ENCODE measurements at regions not wholly inside any gene's neighbourhood (a gene's known extent, or its start where the extent isn't known, plus 50 kb on each side); places are given as distances from the start of the nearest gene placed in this dataset.

GRCh38 chr10:44196008-44196320 is 188.9 kb downstream of the CXCL12 start:
- Mint-ChIP-seq H3K4me3 (no peak overlapping the region), H3K36me3 (ENCODE audit: low read depth) (no peaks in the 10 kb centered on the region), H3K27ac (no peak overlapping the region), H3K4me1 (ENCODE audit: low read depth) (no peaks in the 10 kb centered on the region), H3K9me3 (ENCODE audit: insufficient read depth) (no peaks in the 10 kb centered on the region), H3K27me3 (ENCODE audit: low read depth) (no peaks in the 10 kb centered on the region)
- POLR2A ChIA-PET = no interaction called here
- CTCF ChIA-PET = no interaction called here
- ATAC-seq (no peak), DNase-seq (no peak)

GRCh38 chr10:44195112-44196007 is 189.5 kb downstream of the CXCL12 start:
- CTCF ChIA-PET = no interaction called here
- no peaks in the 10 kb centered on the region for H3K4me1 Mint-ChIP-seq (ENCODE audit: low read depth)
- H3K4me3 Mint-ChIP-seq = no peak overlapping the region
- ATAC-seq (no peak), DNase-seq (peak; percentile 9)
- H3K27ac Mint-ChIP-seq = no peak overlapping the region
- H3K27me3 Mint-ChIP-seq (ENCODE audit: low read depth) = no peaks in the 10 kb centered on the region
- POLR2A ChIA-PET = no interaction called here
- no peaks in the 10 kb centered on the region for H3K9me3 Mint-ChIP-seq (ENCODE audit: insufficient read depth)
- H3K36me3 Mint-ChIP-seq (ENCODE audit: low read depth) = no peaks in the 10 kb centered on the region

- Mint-ChIP-seq H3K27ac (no peak overlapping the region), H3K9me3 (ENCODE audit: insufficient read depth) (no peaks in the 10 kb centered on the region), H3K27me3 (ENCODE audit: low read depth) (no peaks in the 10 kb centered on the region), H3K4me3 (no peak overlapping the region), H3K36me3 (ENCODE audit: low read depth) (no peaks in the 10 kb centered on the region), H3K4me1 (ENCODE audit: low read depth) (no peaks in the 10 kb centered on the region)
- DNase-seq = peak; percentile 7
- ChIA-PET CTCF (no interaction called here), POLR2A (no interaction called here)
- ATAC-seq = no peak
Observed at GRCh38 chr10:44194435-44194834, 190.5 kb downstream of the CXCL12 start.

DNA sequence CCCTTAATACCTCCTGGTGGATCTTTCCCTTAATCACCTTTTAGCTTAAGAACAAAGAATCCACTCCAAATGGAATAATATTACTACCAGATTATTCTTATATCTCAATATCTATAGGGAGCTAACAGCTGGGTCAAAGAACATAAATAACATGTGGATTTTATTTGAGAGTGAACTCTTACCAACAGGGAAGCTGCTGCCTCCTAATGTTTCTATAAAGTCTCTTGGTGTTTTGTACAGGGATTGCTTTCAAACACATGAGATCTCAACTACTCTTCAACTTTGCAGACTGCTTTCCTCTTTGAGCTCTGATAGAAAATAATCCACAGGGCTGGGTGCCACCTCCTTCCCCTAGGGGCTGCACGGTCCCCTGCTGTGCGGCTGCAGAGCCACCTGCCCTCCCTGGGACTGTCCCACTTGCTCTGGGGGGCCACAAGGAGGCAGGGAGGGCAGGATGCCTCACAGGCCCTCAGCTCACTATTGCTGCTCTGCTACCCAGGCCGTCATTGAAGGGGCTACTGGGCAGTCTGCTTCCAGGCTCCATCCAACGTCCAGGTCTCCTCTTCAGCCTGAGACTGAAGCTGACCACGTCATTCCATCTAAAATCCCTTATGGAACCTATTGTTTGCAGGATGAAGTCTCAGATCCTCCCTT is 191.2 kb downstream of the CXCL12 start:
- ATAC-seq = no peak
- H3K36me3 Mint-ChIP-seq (ENCODE audit: low read depth) = no peaks in the 10 kb centered on the region

DNA sequence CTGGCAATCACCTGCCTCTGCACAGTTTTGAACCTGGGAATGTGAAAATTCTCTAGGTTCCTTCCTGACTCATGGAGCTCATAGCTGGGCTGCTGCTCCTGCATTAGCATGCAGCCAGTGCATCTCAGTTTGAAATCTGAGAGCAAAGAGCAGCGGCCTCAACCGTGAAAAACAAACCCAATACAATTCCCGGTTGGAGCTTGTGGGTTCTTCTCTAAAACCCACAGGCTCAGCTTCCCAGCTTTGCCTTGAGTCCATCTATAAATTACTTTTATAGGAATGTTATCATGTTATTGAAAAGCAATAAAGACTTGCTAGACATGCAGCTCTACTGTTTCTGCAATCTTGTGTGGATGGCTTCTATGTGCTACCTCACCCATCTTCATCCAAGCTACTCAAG is 191.7 kb downstream of the CXCL12 start:
- no peak overlapping the region for H3K27ac Mint-ChIP-seq
- POLR2A ChIA-PET = no interaction called here
- H3K27me3 Mint-ChIP-seq (ENCODE audit: low read depth) = no peaks in the 10 kb centered on the region
- no peak for ATAC-seq
- no peaks in the 10 kb centered on the region for H3K4me1 Mint-ChIP-seq (ENCODE audit: low read depth)
- DNase-seq = no peak
- no peaks in the 10 kb centered on the region for H3K9me3 Mint-ChIP-seq (ENCODE audit: insufficient read depth)
- no peak overlapping the region for H3K4me3 Mint-ChIP-seq
- no peaks in the 10 kb centered on the region for H3K36me3 Mint-ChIP-seq (ENCODE audit: low read depth)
- CTCF ChIA-PET = no interaction called here

More for the DNA sequence above, 191.2 kb downstream of the CXCL12 start:
- DNase-seq = peak; percentile 4
- Mint-ChIP-seq H3K4me3 (no peak overlapping the region), H3K27me3 (ENCODE audit: low read depth) (no peaks in the 10 kb centered on the region), H3K9me3 (ENCODE audit: insufficient read depth) (no peaks in the 10 kb centered on the region), H3K27ac (no peak overlapping the region), H3K4me1 (ENCODE audit: low read depth) (no peaks in the 10 kb centered on the region)
- CTCF ChIA-PET = no interaction called here
- POLR2A ChIA-PET = no interaction called here

DNA sequence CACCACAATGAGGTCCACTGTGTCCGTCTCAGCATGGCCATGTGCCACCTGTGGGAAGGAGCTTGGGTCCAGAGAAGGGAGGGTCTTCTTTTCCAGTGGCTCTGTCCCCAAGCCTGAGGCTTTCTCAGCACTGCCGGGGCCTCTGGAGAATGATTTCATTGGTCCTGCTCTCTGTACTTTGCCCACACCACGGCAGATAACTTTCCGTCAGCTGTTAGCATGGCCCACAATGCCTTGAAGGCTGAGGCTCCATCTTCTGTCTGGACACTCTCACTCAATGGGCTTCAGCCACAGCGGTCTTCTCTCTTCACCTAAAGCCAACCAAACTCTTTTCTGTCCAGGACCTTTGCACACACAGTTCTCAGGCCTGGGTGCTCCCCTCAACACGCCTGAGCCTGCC is 192.5 kb downstream of the CXCL12 start:
- H3K36me3 Mint-ChIP-seq (ENCODE audit: low read depth) = no peaks in the 10 kb centered on the region
- ATAC-seq = no peak
- H3K4me1 Mint-ChIP-seq (ENCODE audit: low read depth) = no peaks in the 10 kb centered on the region
- H3K9me3 Mint-ChIP-seq (ENCODE audit: insufficient read depth) = no peaks in the 10 kb centered on the region
- no peak overlapping the region for H3K4me3 Mint-ChIP-seq
- DNase-seq = no peak
- no peaks in the 10 kb centered on the region for H3K27me3 Mint-ChIP-seq (ENCODE audit: low read depth)
- CTCF ChIA-PET = no interaction called here
- H3K27ac Mint-ChIP-seq = no peak overlapping the region
- POLR2A ChIA-PET = no interaction called here

DNA sequence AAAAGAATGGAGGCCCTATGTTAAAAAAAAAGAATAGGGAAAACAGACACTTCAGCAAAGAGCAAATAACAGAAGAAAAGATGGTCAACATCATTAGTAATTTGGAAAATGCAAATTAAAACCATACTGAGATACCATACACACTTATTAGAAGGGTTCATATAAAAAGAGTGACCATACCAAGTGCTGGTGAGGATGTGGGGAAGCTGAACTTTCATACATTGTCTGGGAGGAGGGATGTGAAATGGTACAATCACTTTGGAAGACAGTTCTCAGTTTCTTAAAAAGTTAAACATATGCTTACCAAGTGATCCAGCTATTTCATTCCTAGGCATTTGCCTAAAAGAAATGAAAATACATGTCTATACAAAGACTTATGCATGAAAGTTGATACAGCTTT is 194.4 kb downstream of the CXCL12 start:
- Mint-ChIP-seq H3K27ac (no peak overlapping the region), H3K4me3 (no peak overlapping the region), H3K36me3 (ENCODE audit: low read depth) (no peaks in the 10 kb centered on the region), H3K27me3 (ENCODE audit: low read depth) (no peaks in the 10 kb centered on the region), H3K9me3 (ENCODE audit: insufficient read depth) (no peaks in the 10 kb centered on the region), H3K4me1 (ENCODE audit: low read depth) (no peaks in the 10 kb centered on the region)
- CTCF ChIA-PET = no interaction called here
- ATAC-seq (no peak), DNase-seq (no peak)
- POLR2A ChIA-PET = no interaction called here

GRCh38 chr10:44186821-44187220 is 198.1 kb downstream of the CXCL12 start:
- H3K9me3 Mint-ChIP-seq (ENCODE audit: insufficient read depth) = no peaks in the 10 kb centered on the region
- H3K36me3 Mint-ChIP-seq (ENCODE audit: low read depth) = no peaks in the 10 kb centered on the region
- H3K4me1 Mint-ChIP-seq (ENCODE audit: low read depth) = no peaks in the 10 kb centered on the region

DNA sequence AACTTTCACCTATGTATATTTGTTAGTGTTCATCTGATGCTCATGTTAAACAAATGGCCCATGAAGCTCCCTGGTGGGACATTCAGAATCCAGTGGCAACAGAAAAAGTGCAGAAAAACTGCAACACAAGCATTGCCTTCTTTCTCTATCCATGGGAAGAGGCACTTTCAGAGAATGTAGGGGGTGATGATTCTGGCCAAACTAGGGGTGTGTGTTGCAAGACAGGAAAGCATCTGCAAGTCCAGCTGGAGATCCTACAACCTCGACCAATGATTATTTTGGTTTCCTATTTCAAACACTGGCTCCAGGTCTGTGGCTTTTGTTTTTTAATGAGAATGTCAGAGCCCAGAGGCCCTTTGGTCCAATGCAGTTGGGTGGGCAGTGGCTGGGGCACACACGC is 198.7 kb downstream of the CXCL12 start:
- Mint-ChIP-seq H3K27me3 (ENCODE audit: low read depth) (no peaks in the 10 kb centered on the region), H3K9me3 (ENCODE audit: insufficient read depth) (no peaks in the 10 kb centered on the region), H3K4me3 (no peak overlapping the region), H3K4me1 (ENCODE audit: low read depth) (no peaks in the 10 kb centered on the region), H3K27ac (no peak overlapping the region), H3K36me3 (ENCODE audit: low read depth) (no peaks in the 10 kb centered on the region)
- DNase-seq (no peak), ATAC-seq (no peak)
- POLR2A ChIA-PET = interaction anchor here (0.6 kb wide), 1 partner anchor 320 kb away, joined by 3 read pairs; no protein-coding TSS in a partner anchor
- CTCF ChIA-PET = no interaction called here

More at GRCh38 chr10:44186821-44187220, 198.1 kb downstream of the CXCL12 start:
- POLR2A ChIA-PET = no interaction called here
- CTCF ChIA-PET = no interaction called here
- H3K4me3 Mint-ChIP-seq = no peak overlapping the region
- H3K27me3 Mint-ChIP-seq (ENCODE audit: low read depth) = no peaks in the 10 kb centered on the region
- no peak for ATAC-seq
- DNase-seq = peak; percentile 1
- H3K27ac Mint-ChIP-seq = no peak overlapping the region

DNA sequence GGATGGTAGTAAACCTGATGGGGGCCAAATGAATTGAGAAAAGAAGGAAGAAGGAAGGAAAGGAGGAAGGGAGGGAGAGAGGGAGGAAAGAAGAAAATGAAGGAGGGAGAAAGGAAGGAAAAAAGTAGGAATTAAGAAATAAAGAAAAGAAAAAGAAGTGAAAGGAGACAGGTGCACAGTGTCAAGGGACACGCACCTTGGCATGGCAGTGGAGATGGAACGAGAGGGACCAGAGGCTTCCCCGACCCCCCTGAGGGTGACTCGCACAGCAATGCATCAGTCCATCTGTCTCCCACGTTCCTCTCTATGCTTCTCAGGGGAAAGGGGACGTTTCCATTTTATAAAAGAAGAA is 199.6 kb downstream of the CXCL12 start:
- ATAC-seq = no peak
- POLR2A ChIA-PET = no interaction called here
- CTCF ChIA-PET = no interaction called here

DNA sequence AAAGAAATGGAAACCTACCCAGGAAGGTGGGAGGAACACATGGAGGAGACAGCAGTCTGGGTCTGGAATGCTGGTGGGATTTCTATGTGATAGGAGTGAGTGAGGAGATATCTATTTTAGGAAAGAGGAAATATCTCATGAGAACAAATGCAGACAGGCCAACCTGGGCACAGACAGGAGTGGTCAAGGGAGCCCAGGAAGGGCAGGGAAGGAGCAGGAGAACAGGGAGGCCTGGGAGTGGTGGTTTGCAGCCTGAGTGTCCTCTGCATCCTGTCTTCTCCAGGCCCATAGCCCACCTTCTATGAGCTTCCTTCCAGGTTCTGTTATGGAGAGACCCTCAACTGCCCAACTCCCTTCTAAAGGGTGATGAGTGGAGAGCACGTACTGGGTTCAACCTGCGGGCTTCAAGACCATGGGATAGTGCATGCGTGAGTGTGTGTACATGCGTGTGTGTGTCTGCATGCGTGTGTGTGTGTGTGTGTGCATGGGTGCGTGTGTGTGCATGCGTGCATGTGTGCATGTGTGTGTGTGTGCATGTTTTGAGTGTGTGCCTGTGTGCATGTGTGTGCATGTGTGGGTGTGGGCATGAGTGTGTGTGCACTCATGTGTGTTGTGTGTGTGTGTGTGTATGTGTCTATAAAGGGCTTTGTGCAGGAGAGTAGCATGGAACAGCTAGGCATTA is 200.1 kb downstream of the CXCL12 start:
- Mint-ChIP-seq H3K27ac (no peak overlapping the region), H3K9me3 (ENCODE audit: insufficient read depth) (no peaks in the 10 kb centered on the region), H3K36me3 (ENCODE audit: low read depth) (no peaks in the 10 kb centered on the region), H3K4me3 (no peak overlapping the region), H3K4me1 (ENCODE audit: low read depth) (no peaks in the 10 kb centered on the region), H3K27me3 (ENCODE audit: low read depth) (no peaks in the 10 kb centered on the region)
- ChIA-PET POLR2A (no interaction called here), CTCF (no interaction called here)
- DNase-seq (no peak), ATAC-seq (no peak)

More for the DNA sequence above, 199.6 kb downstream of the CXCL12 start:
- H3K27me3 Mint-ChIP-seq (ENCODE audit: low read depth) = no peaks in the 10 kb centered on the region
- no peak for DNase-seq
- no peaks in the 10 kb centered on the region for H3K36me3 Mint-ChIP-seq (ENCODE audit: low read depth)
- no peak overlapping the region for H3K4me3 Mint-ChIP-seq
- no peak overlapping the region for H3K27ac Mint-ChIP-seq
- H3K4me1 Mint-ChIP-seq (ENCODE audit: low read depth) = no peaks in the 10 kb centered on the region
- no peaks in the 10 kb centered on the region for H3K9me3 Mint-ChIP-seq (ENCODE audit: insufficient read depth)

Measured in activated CD8-positive, alpha-beta T cell treated with anti-CD3 and anti-CD28 coated beads, Interleukin-2, amount 10 ng/mL, durations not matched to agents 7 days and 5 days (primary cell).